ENCODE measurements at regions not wholly inside any gene's neighbourhood (a gene's known extent, or its start where the extent isn't known, plus 50 kb on each side); places are given as distances from the start of the nearest gene placed in this dataset.

DNA sequence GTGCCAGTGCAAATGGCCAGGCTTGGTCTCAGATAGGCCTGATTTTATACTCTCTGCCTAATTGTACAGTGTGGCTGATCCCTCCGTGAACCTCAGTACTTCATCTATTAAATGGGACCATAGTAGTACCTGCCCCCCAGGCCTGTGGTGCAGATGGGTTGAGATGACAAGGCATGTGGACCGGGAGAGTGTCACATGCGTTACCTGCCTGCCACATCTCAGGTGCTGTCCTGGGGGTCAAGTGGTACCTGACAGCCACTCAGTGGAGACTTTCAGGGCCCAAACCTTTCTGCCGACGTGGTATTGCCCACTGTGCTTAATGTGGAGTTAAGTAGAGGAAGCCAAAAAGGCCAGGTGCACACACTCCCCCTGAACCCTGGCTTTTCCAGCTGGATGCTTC is 197.3 kb downstream of the FOXD2 start:
- H3K36me3 Mint-ChIP-seq (ENCODE audit: insufficient read depth in 1 of 3, low read depth in 3 of 3): no peaks in the 10 kb centered on the region
- no peaks in the 10 kb centered on the region for H3K4me1 ChIP-seq (ENCODE audit: insufficient read depth, low read length)
- TF ChIP-seq, protein P1, sequence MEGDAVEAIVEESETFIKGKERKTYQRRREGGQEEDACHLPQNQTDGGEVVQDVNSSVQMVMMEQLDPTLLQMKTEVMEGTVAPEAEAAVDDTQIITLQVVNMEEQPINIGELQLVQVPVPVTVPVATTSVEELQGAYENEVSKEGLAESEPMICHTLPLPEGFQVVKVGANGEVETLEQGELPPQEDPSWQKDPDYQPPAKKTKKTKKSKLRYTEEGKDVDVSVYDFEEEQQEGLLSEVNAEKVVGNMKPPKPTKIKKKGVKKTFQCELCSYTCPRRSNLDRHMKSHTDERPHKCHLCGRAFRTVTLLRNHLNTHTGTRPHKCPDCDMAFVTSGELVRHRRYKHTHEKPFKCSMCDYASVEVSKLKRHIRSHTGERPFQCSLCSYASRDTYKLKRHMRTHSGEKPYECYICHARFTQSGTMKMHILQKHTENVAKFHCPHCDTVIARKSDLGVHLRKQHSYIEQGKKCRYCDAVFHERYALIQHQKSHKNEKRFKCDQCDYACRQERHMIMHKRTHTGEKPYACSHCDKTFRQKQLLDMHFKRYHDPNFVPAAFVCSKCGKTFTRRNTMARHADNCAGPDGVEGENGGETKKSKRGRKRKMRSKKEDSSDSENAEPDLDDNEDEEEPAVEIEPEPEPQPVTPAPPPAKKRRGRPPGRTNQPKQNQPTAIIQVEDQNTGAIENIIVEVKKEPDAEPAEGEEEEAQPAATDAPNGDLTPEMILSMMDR (conservative IDR thresholded peaks at IDR 0.05): no peak
- H2BK5ac ChIP-seq (ENCODE audit: insufficient read length, low read length): no peak overlapping the region
- no CpG with 5 or more reads among the region's 5 CpGs for WGBS (ENCODE audit: extremely low coverage, insufficient read length, low lambda C conversion rate)
- H3T11ph ChIP-seq (ENCODE audit: low read length): no peak overlapping the region
- no peak overlapping the region for H3K18ac ChIP-seq (ENCODE audit: insufficient read length, low read depth, low read length)
- H2AK5ac ChIP-seq (ENCODE audit: insufficient read length, low read length): no peak overlapping the region
- no peak overlapping the region for H3K23ac ChIP-seq (ENCODE audit: insufficient read length, low read depth, low read length)
- H3K4me3 Mint-ChIP-seq: no peak overlapping the region
- H3K27me3 ChIP-seq (ENCODE audit: insufficient read depth, low read length): no peaks in the 10 kb centered on the region; the same call in 1 of the 2 replicates
- H4K5ac ChIP-seq (ENCODE audit: insufficient read length, low read depth, low read length): no peak overlapping the region
- H4K8ac ChIP-seq (replicated peaks; ENCODE audit: insufficient read length, low read depth, low read length): no peak overlapping the region
- no peak overlapping the region for H3K56ac ChIP-seq (ENCODE audit: insufficient read length, low read depth, low read length)
- no peak for DNase-seq
- H2BK12ac ChIP-seq (ENCODE audit: insufficient read length, low read depth, low read length): no peak overlapping the region
- no peaks in the 10 kb centered on the region for H3K79me2 ChIP-seq (ENCODE audit: insufficient read depth, low read length)
- no peak overlapping the region for H4K91ac ChIP-seq (ENCODE audit: insufficient read length, low read depth, low read length)
- no peaks in the 10 kb centered on the region for H3K9me3 Mint-ChIP-seq
- H3K79me1 ChIP-seq (ENCODE audit: insufficient read depth, low read depth, low read length, poor library complexity, severe bottlenecking): no peaks in the 10 kb centered on the region
- no peak overlapping the region for H2BK15ac ChIP-seq (ENCODE audit: low read depth, low read length)
- peaks cover 52% of the 10 kb centered on the region for H3K27me3 Mint-ChIP-seq (ENCODE audit: low read depth)
- no peak overlapping the region for H2AFZ ChIP-seq (ENCODE audit: low read length)
- no peak overlapping the region for H3K27ac ChIP-seq (ENCODE audit: insufficient read length, low read depth, low read length)
- no peak overlapping the region for H2BK120ac ChIP-seq (ENCODE audit: low read depth, low read length, poor library complexity, severe bottlenecking)
- H3K14ac ChIP-seq (ENCODE audit: insufficient read depth, low read length): no peak overlapping the region
- no peak overlapping the region for H3K4me2 ChIP-seq (ENCODE audit: insufficient read depth, insufficient read length, low read length)
- H3K4me1 Mint-ChIP-seq: peaks cover 2 to 5% of the 10 kb centered on the region in 2 experiments; a peak in 1 of 4 replicates
- no peak overlapping the region for H3K4ac ChIP-seq (ENCODE audit: low read depth, low read length)
- no peaks in the 10 kb centered on the region for H3K23me2 ChIP-seq (ENCODE audit: insufficient read length, low read depth, low read length, poor library complexity, severe bottlenecking)
- H3K27ac Mint-ChIP-seq: no peak overlapping the region
- H4K20me1 ChIP-seq (ENCODE audit: control insufficient read depth, insufficient read depth, insufficient read length): no peaks in the 10 kb centered on the region
- no peaks in the 10 kb centered on the region for H3K9me3 ChIP-seq (ENCODE audit: control insufficient read depth, low read depth, low read length)
- no peak overlapping the region for H3K9ac ChIP-seq (ENCODE audit: extremely low read depth, insufficient read length, low read length)
- no peak overlapping the region for H2BK20ac ChIP-seq (ENCODE audit: low read depth, low read length, poor library complexity, severe bottlenecking)

Measured in H9 (cell line).